Cardiac fibroblast (primary cell): ENCODE measurements at regions not wholly inside any gene's neighbourhood (a gene's known extent, or its start where the extent isn't known, plus 50 kb on each side); places are given as distances from the start of the nearest gene placed in this dataset.

Experiments used
- DNase-seq, 2 donors: peaks; one replicate each; pipeline versions ENCODE4 v3.0.0 to v3.0.0-alpha.2; 2010; ENCODE audit warnings: low read depth in 2 of 2
- H3K4me3 ChIP-seq, 2 donors: replicated peaks in 1 of 2; 1 replicate in 1 of 2; 2 replicates in 1 of 2; pipeline ENCODE4 v1.5.1; 2011; ENCODE audit warnings: low read depth in 2 of 2, low read length in 2 of 2, mild to moderate bottlenecking in 2 of 2, moderate library complexity in 1 of 2
- TF ChIP-seq, protein P1 (sequence below): IDR thresholded peaks from one replicate; pipeline ENCODE4 v1.5.1; 2011; ENCODE audit warnings: low read depth, mild to moderate bottlenecking, low read length, inconsistent platforms

DNA sequence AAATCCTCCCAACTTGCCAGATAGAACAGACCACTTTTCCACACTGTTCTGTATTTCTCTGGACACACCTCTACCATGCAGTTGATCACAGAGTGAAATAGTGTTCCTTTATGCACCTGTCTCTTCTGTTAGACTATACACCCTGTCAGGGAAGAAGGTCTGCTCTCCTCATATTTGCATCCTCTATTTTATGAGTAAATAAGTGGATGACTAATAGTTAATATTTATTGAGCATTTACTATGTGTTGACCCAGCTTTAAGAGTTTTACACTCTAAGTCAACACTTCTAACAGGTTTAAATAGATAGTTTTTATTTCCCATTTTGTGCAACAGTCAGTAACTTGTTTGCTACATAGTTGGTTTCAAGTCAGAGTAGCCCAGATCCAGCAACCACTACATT, 452.8 kb upstream of the MPDZ start:
- TF ChIP-seq, protein P1, sequence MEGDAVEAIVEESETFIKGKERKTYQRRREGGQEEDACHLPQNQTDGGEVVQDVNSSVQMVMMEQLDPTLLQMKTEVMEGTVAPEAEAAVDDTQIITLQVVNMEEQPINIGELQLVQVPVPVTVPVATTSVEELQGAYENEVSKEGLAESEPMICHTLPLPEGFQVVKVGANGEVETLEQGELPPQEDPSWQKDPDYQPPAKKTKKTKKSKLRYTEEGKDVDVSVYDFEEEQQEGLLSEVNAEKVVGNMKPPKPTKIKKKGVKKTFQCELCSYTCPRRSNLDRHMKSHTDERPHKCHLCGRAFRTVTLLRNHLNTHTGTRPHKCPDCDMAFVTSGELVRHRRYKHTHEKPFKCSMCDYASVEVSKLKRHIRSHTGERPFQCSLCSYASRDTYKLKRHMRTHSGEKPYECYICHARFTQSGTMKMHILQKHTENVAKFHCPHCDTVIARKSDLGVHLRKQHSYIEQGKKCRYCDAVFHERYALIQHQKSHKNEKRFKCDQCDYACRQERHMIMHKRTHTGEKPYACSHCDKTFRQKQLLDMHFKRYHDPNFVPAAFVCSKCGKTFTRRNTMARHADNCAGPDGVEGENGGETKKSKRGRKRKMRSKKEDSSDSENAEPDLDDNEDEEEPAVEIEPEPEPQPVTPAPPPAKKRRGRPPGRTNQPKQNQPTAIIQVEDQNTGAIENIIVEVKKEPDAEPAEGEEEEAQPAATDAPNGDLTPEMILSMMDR: no peak
- DNase-seq: no peak

DNA sequence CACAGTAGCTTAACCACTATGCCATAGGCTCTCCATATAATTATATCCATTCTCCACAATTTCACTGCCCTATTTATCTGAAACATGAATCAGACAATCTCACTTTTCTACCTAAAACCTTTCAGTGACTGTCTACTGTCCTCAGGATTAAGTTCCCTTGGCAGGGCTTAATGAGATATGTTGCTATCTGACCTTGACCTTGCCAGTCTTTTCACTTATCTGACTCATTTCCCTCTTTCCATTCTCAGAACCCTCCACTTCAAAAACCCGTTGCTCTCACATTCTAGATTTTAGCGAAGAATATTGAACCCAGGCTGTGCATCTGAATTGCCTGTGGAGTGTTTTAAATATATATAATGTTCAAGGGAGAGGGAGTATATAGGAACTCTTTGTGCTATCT, 452.1 kb upstream of the MPDZ start:
- no peak overlapping the region for H3K4me3 ChIP-seq
- TF ChIP-seq, protein P1: no peak
- no peak for DNase-seq

More for the DNA sequence above, 452.8 kb upstream of the MPDZ start:
- H3K4me3 ChIP-seq: no peak overlapping the region

DNA sequence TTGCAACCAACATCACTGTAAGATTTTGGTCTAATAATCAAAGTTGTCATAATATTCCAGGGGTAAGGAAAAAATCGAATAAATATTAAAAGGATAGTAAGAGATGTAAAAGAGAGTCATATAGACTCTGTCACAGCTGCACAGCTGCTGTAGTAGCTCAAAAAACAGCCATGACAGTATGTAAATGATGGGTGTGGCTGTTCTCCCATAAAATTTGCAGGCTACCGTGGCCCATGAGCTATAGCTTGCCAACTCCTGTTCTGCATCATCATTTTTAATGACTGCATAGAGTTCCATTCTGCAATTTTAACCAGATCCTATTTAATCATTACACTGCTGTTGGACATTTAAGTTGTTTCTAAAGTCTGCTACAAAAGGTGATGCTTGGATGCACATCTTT, 450.5 kb upstream of the MPDZ start:
- no peak for DNase-seq
- no peak overlapping the region for H3K4me3 ChIP-seq
- TF ChIP-seq, protein P1: no peak

DNA sequence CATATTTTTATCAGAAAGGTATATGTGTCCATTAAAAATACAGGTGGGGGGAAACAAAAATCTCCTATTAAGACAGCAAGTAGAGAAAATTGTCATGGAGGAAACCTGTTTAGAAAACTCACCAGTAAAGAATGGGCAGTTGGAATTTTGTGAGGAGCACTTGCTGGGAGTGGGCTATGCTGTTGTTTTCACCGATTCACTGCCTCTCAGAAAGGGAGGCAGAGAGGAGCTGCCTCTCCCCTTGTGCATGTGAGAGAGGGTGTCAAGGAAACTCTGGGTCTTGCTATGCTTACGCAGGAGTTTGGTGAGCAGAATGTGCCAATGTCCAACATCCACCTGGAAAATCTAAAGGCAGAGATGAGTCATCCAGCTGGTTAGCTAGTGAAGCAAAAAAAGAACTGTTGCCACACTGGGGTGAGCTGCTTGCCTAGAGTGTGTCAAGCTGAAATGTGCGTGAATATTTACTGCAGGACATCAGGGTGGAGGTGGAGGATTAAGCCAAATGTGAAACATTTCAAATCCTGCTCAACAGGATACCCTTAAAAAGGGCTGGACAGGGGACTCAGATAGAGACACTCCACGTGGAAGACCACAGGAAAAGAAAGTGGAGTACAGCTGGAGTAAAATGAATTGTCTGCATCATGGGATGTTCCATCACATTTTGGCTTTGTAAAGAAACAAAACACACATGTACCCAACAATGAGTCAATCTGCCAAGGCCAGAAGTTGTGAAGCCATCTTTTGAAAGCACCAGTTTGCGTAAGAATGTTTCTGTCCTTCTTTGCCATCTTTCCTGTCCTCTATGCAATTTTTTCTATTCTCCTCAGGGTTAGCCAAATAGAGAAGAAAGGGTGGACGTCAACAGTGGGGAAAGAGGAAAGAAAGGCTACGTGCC, 449.7 kb upstream of the MPDZ start:
- DNase-seq: peak; percentile 57 to 76
- H3K4me3 ChIP-seq: no peak overlapping the region
- TF ChIP-seq, protein P1: no peak

DNA sequence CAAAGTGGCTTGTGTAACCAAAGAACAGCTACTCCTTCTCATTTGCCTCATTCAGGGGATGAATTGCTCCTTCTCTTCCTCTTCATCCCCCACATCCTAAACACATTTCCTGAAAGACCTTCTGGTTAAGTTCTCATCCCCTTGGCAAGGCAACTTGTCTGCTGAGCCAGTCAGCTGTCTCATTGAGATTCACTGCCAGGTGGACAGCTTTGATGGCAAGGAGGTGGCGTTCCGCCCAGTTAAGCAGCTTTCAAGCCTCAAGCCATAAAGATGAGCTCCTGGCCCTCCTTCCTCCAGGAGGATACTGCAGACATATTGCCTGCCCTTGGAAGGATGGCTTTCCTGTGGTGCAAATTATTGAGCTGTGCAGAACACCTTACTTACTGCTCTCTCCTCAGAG, 448.6 kb upstream of the MPDZ start:
- TF ChIP-seq, protein P1: no peak
- no peak for DNase-seq
- H3K4me3 ChIP-seq: no peak overlapping the region

DNA sequence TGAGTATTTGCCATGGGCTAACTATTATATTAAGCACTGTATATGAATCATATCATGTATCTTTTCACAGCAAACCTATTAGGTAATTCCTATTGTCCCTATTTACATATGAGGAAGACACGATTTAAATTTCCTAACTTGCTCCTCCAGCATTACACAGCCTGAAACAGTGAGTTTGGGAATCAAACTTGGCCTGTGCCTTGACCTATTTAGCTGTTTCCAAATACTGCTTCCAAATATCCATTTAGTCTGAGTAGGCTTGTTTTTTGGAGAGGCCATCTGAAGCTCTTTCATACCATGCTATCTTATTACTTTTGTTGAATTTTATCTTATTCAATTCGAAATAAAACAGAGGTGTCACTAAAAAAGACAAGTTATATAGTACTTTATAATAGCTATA, 447.3 kb upstream of the MPDZ start:
- no peak for DNase-seq

More for the DNA sequence above, 447.3 kb upstream of the MPDZ start:
- H3K4me3 ChIP-seq: no peak overlapping the region
- TF ChIP-seq, protein P1: no peak
